Endothelial cell of umbilical vein (primary cell): ENCODE measurements at regions not wholly inside any gene's neighbourhood (a gene's known extent, or its start where the extent isn't known, plus 50 kb on each side); places are given as distances from the start of the nearest gene placed in this dataset.

Experiments
- BruUV-seq: library from RNA; stranded (reverse); fragments of 400-500 nt; replicated peaks from 2 replicates; lab custom pipeline; 2021; lab: Mats Ljungman, UMichigan
- CTCF ChIA-PET: fragments of 300-600, 350-600 bp; sonication (Branson Sonifier 250); formaldehyde crosslinking; loops from one replicate; lab custom pipeline; 2021; ENCODE audit warnings: antibody characterized with exemption, inconsistent platforms; lab: Charles Lee
- POLR2A ChIA-PET: fragments of 300-600, 350-600 bp; sonication (Branson Sonifier 250); formaldehyde crosslinking; loops from one replicate; lab custom pipeline; 2021; ENCODE audit warnings: antibody characterized with exemption, inconsistent platforms; lab: Charles Lee
- DNase-seq: peaks from one replicate; pipeline ENCODE4 v3.0.0-alpha.2; 2011; ENCODE audit warnings: low read depth, low spot score
- FAIRE-seq: peaks from 2 replicates; lab custom pipeline; 2011; peaks lifted over from hg19 to GRCh38; lab: Jason Lieb, UNC
- H2AFZ ChIP-seq: 2 replicates; pipeline ENCODE4 v1.6.0; 2012; ENCODE audit warnings: low read depth, low read length, control low read depth, inconsistent platforms
- H3K27ac ChIP-seq: 2 replicates; pipeline ENCODE4 v1.5.1; 2011; ENCODE audit warnings: low read depth, mild to moderate bottlenecking, control low read depth, low read length, moderate library complexity; ENCODE audit not compliant: insufficient read depth
- H3K27me3 ChIP-seq, 2 experiments: 2 replicates each; pipeline versions ENCODE4 v1.6.0 to v1.6.1; 2011; ENCODE audit warnings: low read length in 2 of 2, mixed read lengths in 1 of 2; ENCODE audit not compliant: control insufficient read depth in 2 of 2, insufficient read depth in 2 of 2
- H3K36me3 ChIP-seq, 2 experiments: 2 replicates in 1 of 2; 3 replicates in 1 of 2; pipeline ENCODE4 v1.5.1; 2011; ENCODE audit warnings: low read length in 2 of 2, mild to moderate bottlenecking in 1 of 2, moderate library complexity in 1 of 2; ENCODE audit not compliant: control insufficient read depth in 2 of 2, insufficient read depth in 2 of 2; ENCODE audit errors: extremely low read depth in 1 of 2
- H3K4me1 ChIP-seq: 3 replicates; pipeline ENCODE4 v1.5.1; 2011; ENCODE audit warnings: mild to moderate bottlenecking, low read length; ENCODE audit not compliant: control insufficient read depth, insufficient read depth; ENCODE audit errors: extremely low read depth
- H3K4me2 ChIP-seq: 2 replicates; pipeline ENCODE4 v1.6.1; 2011; ENCODE audit warnings: low read length, control low read depth, mixed read lengths; ENCODE audit not compliant: insufficient read depth
- H3K4me3 ChIP-seq, 3 experiments: fragments of 200-600 bp in 1 of 3; sonication (generic), shearing (Covaris generic) in 1 of 3; replicated peaks in 1 of 3; 2 replicates each; pipeline ENCODE4 v1.5.1; 2011 to 2016; ENCODE audit warnings: control low read depth in 3 of 3, low read length in 3 of 3, mild to moderate bottlenecking in 2 of 3, inconsistent platforms in 1 of 3, low read depth in 1 of 3, moderate library complexity in 1 of 3; ENCODE audit not compliant: insufficient read depth in 1 of 3
- H3K79me2 ChIP-seq: 2 replicates; pipeline ENCODE4 v1.6.0; 2012; ENCODE audit warnings: low read length, inconsistent platforms; ENCODE audit not compliant: control insufficient read depth, insufficient read depth
- H3K9ac ChIP-seq: replicated peaks from 2 replicates; pipeline ENCODE3; 2011; ENCODE audit warnings: low read length, control low read depth; ENCODE audit not compliant: insufficient read depth; ENCODE audit errors: extremely low read depth
- H3K9me1 ChIP-seq: replicated peaks from 3 replicates; pipeline ENCODE4 v1.6.0; 2011; ENCODE audit warnings: mild to moderate bottlenecking, low read length; ENCODE audit not compliant: control insufficient read depth, insufficient read depth; ENCODE audit errors: extremely low read depth
- H3K9me3 ChIP-seq: replicated peaks from 2 replicates; pipeline ENCODE4 v1.5.1; 2012; ENCODE audit warnings: low read length, inconsistent platforms; ENCODE audit not compliant: control insufficient read depth, insufficient read depth
- H4K20me1 ChIP-seq: replicated peaks from 2 replicates; pipeline ENCODE3; 2011; ENCODE audit warnings: mild to moderate bottlenecking, low read length; ENCODE audit not compliant: control insufficient read depth, insufficient read depth; ENCODE audit errors: extremely low read depth
- CTCF ChIP-seq, 2 donors: IDR thresholded peaks; 1 replicate in 1 of 2; 2 replicates in 1 of 2; pipeline ENCODE4 v1.5.1; 2011; ENCODE audit warnings: low read length in 2 of 2, mild to moderate bottlenecking in 2 of 2, moderate library complexity in 2 of 2, control low read depth in 1 of 2, inconsistent platforms in 1 of 2, low read depth in 1 of 2; ENCODE audit not compliant: insufficient read depth in 1 of 2; ENCODE audit errors: extremely low read depth in 1 of 2
- FOS ChIP-seq: IDR thresholded peaks from 2 replicates; pipeline ENCODE4 v1.6.1; 2011; ENCODE audit warnings: mild to moderate bottlenecking, low read length, moderate library complexity, borderline replicate concordance; ENCODE audit not compliant: insufficient read depth
- GATA2 ChIP-seq: IDR thresholded peaks from 2 replicates; pipeline ENCODE4 v1.7.0; 2011; ENCODE audit warnings: low read depth, mild to moderate bottlenecking, moderate library complexity, mixed read lengths, low read length; ENCODE audit not compliant: insufficient read length, insufficient read depth
- JUN ChIP-seq: IDR thresholded peaks from 2 replicates; pipeline ENCODE4 v1.6.1; 2011; ENCODE audit warnings: borderline replicate concordance, low read depth; ENCODE audit not compliant: insufficient read length, insufficient read depth
- MAX ChIP-seq: IDR thresholded peaks from 2 replicates; pipeline ENCODE4 v1.6.1; 2011; ENCODE audit not compliant: insufficient read depth, insufficient read length
- MYC ChIP-seq: IDR thresholded peaks from one replicate; pipeline ENCODE4 v1.6.1; 2011; ENCODE audit warnings: mild to moderate bottlenecking, low read depth, low read length
- POLR2A ChIP-seq: IDR thresholded peaks from 2 replicates; pipeline ENCODE4 v1.6.1; 2012; ENCODE audit warnings: low read depth, mild to moderate bottlenecking, control low read depth, low read length
- POLR2AphosphoS5 ChIP-seq: IDR thresholded peaks from 2 replicates; pipeline ENCODE4 v1.6.1; 2012; ENCODE audit warnings: low read depth, mild to moderate bottlenecking, control low read depth, low read length, moderate library complexity; ENCODE audit not compliant: insufficient read depth
- dilution Hi-C: fragments of 300-500 bp; cut with MboI; formaldehyde crosslinking; loops from one replicate; pipeline ENCODE4 v1.15.0; 2019; ENCODE audit warnings: low sequenced_read_pairs; ENCODE audit not compliant: extremely low pct_ligation_motif_present
- intact Hi-C: fragments of 100-400 bp; cut with micrococcal nuclease; formaldehyde crosslinking; loops from one replicate; pipeline ENCODE4 v1.10.0; 2022

GRCh38 chr18:43181711-43182110 lies 66.2 kb upstream of the RIT2 start:
- CTCF ChIA-PET: no interaction called here
- intact Hi-C loops: no loop called here

More at GRCh38 chr18:43181711-43182110, 66.2 kb upstream of the RIT2 start:
- Histone ChIP-seq H3K9me3 (no peaks in the 10 kb centered on the region), H3K4me1 (no peaks in the 10 kb centered on the region), H2AFZ (no peak overlapping the region), H3K4me2 (no peak overlapping the region), H3K27ac (no peak overlapping the region), H3K36me3 (no peaks in the 10 kb centered on the region), H4K20me1 (no peaks in the 10 kb centered on the region), H3K4me3 (no peak overlapping the region), H3K27me3 (no peaks in the 10 kb centered on the region), H3K79me2 (no peaks in the 10 kb centered on the region), H3K9ac (no peak overlapping the region), H3K9me1 (no peaks in the 10 kb centered on the region)
- DNase-seq (no peak), FAIRE-seq (no peak)
- POLR2A ChIA-PET: interaction anchor here (0.9 kb wide), 1 partner anchor 24 kb away, joined by 3 read pairs; no protein-coding TSS in a partner anchor
- dilution Hi-C loops: no loop called here
- BruUV-seq: no TSS peak
- no peak for TF ChIP-seq POLR2AphosphoS5
- no peak for TF ChIP-seq CTCF (IDR thresholded peaks at IDR 0.05; ENCODE audit: extremely low read depth in 1 of 2, insufficient read depth in 1 of 2, low read depth in 1 of 2, low read length in 2 of 2)
- TF ChIP-seq GATA2: no peak
- no peak for TF ChIP-seq MAX
- no peak for TF ChIP-seq POLR2A
- no peak for TF ChIP-seq JUN
- no peak for TF ChIP-seq FOS
- TF ChIP-seq MYC: no peak
